Hematopoietic multipotent progenitor cell treated with erythropoietin and hydrocortisone succinate and interleukin-3 and kit ligand, for 6 days (in vitro differentiated cells): ENCODE measurements at regions not wholly inside any gene's neighbourhood (a gene's known extent, or its start where the extent isn't known, plus 50 kb on each side); places are given as distances from the start of the nearest gene placed in this dataset.
A peak's percentile ranks its signal among the peaks of the same experiment; 100 is the strongest.
"Not testable (repeated sequence)": the region's sequence is repeated elsewhere in the genome, so short reads cannot be mapped to it uniquely, and the experiment has no call there.

Experiments used
- DNase-seq: peaks from one replicate; pipeline ENCODE4 v3.0.0-alpha.2; 2015

DNA sequence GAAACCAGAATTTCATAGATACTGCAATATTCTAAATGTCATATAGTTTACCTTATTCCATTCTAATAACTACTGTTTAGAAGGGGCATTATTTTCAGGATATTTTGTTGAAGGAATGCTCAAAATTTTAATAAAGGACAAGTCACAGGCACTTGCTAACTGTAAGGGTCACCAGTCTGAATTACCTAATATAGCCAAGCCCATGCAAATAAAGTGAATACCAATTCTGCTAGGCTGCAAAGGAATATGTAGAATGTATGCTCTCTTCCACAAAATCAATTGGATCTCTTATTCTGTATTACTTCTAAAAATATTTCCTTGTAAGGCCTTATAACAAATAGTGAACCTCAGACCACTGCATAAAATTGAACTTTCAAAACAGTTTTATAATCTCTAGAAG lies 52.3 kb upstream of the FAT4 start:
- DNase-seq = no peak

GRCh38 chr4:125262079-125262478 lies 52.7 kb upstream of the FAT4 start:
- no peak for DNase-seq

- no peak for DNase-seq
Observed at GRCh38 chr4:125254106-125254505, 60.6 kb upstream of the FAT4 start.

- peak; percentile 3 for DNase-seq
Observed at GRCh38 chr4:125244848-125245450, 69.8 kb upstream of the FAT4 start.

- DNase-seq = no peak
Observed at GRCh38 chr4:125243789-125244397, 70.9 kb upstream of the FAT4 start.

- no peak for DNase-seq
Observed at GRCh38 chr4:125235971-125236370, 78.8 kb upstream of the FAT4 start.

- DNase-seq = no peak
Observed at GRCh38 chr4:125231661-125232060, 83.1 kb upstream of the FAT4 start.

DNA sequence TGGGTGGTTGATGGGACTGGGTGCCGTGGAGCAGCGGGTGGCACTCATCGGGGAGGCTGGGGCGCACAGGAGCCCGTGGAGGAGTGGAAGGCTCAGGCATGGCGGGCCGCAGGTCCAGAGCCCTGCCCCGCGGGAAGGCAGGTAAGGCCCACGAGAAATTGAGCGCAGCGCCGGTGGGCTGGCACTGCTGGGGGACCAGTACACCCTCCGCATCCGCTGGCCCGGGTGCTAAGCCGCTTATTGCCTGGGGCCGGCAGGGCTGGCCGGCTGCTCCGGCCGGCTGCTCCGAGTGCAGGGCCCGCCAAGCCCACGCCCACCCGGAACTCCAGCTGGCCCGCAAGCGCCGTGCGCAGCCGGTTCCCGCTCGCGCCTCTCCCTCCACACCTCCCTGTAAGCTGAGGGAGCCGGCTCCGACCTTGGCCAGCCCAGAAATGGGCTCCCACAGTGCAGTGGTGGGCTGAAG lies 85.1 kb upstream of the FAT4 start:
- DNase-seq = no peak

DNA sequence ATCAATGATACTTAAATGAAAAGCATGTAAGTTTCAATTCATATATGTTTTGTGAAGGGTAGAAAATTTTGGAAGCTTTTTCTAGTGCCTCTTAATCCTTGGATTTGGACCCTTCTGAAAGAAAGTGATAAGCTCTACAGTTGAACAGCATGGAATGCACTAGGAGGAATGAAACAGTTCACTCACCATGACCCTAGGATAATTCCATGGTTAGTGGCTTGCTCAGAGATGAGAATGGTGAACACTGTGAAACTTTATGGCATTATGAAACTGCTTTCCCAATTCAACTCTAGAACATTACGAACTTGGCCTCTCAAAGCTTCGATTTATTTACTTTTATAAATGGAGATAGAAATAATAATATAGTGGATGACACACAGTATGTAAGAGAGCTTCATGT lies 88.9 kb upstream of the FAT4 start:
- DNase-seq = no peak

DNA sequence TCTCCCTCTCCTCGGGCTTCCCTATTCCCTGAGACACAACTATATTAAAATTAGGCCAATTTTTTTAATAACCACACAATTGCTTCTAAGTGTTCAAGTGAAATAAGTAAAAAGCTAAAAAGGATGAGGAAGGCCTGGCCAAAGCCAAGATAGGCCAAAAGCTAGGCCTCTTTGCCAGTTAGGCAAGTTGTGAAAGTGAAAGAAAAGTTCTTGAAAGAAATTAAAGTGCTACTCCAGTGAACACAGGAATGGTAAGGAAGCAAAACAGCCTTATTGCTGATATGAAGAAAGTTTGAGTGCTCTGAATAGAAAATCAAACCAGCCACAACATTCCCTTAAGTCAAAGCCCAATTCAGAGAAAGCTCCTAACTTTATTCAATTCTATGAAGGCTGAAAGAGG lies 114.2 kb upstream of the FAT4 start:
- no peak for DNase-seq

DNA sequence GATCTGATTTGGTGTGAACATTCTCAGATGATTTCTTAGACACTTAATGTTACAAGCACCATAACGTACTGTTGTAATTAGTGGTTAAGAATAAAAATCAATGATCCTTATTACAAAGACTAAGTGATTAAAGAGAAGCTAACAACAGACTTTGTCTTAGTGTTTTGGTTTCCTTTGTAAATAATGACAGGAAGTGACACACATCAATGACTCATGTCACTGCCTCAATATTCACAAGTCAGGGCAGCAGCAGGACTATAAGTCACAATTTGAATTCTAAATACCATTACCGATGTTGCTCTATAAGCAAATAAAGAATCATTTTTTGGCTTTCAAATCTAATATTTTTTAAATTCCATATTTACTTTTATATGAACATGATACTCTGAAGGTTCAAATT lies 115.8 kb upstream of the FAT4 start:
- no peak for DNase-seq

DNA sequence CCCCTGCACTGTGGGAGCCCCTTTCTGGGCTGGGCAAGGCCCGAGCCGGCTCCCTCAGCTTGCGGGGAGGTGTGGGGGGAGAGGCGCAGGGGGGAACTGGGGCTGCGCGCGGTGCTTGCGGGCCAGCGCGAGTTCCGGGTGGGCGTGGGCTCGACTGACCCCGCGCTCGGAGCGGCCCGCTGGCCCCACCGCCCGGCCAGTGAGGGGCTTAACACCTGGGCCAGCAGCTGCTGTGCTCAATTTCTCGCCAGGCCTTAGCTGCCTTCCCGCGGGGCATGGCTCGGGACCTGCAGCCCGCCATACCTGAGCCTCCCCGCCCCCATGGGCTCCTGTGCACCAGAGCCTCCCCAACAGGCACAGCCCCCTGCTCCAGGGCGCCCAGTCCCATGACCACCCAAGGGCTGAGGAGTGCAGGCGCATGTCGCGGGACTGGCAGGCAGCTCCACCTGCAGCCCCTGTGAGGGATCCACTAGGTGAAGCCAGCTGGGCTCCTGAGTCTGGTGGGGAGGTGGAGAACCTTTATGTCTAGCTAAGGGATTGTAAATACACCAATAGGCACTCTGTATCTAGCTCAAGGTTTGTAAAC lies 122.8 kb upstream of the FAT4 start:
- DNase-seq = not testable (repeated sequence)

DNA sequence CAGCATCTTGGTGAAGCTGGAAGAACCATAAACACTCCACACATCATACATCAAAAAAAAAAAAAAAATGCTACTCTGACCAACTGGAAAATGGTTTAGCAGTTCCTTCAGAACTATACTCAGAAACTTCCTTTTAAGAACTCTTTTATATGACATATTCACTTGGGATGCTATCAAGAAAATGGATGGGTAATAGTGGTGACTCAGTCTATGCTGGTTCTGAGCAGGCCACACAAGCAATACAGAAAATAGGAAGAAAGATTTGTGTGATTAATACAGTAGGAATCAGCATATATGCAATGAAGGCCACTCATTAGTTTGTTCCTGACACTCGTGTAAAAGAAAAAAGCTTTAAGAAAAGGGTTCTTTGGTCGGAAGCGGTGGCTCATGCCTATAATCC lies 123.5 kb upstream of the FAT4 start:
- DNase-seq = no peak

- no peak for DNase-seq
Observed at GRCh38 chr4:125187226-125188176, 127.3 kb upstream of the FAT4 start.

- no peak for DNase-seq
Observed at GRCh38 chr4:125184116-125184515, 130.6 kb upstream of the FAT4 start.

- no peak for DNase-seq
Observed at GRCh38 chr4:125181804-125182203, 133.0 kb upstream of the FAT4 start.

DNA sequence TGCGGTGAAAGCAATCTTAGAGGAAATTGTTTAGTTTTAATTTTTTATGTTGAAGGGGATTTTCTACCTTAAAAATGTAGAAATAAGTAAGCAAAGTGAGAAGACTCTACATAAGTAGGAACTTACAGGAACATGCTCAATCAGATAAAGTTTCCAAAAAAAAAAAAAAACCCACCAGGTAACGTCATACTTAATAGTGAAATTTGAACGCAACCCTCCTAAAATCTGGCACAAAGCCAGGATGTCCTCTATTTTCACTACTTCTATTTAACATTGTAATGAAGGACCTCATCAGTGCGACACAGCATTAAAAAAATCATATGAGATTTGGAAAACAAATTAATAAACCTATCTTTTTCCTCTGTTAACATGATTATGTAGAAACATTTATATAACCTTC lies 135.0 kb upstream of the FAT4 start:
- DNase-seq = no peak

DNA sequence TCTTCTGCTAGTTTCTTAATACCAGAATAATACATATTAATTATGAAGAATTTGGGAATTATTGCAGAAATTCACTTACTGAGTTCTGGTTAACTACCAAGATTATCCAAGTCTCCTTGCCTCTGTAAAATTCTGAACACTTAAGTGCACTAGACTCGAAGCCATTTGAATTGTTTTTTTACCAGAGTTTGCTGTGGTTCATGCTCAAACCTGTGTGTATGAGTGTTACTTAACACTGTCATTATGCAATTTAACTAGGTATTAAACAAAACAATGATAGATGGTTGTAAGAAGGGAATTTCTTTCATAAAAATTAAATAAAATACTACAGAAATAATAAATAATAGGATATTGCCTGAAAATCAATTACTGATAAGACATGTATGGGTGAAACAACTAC lies 145.6 kb upstream of the FAT4 start:
- DNase-seq = no peak

- no peak for DNase-seq
Observed at GRCh38 chr4:125168531-125168930, 146.2 kb upstream of the FAT4 start.

- not testable (repeated sequence) for DNase-seq
Observed at GRCh38 chr4:125166012-125166411, 148.7 kb upstream of the FAT4 start.

DNA sequence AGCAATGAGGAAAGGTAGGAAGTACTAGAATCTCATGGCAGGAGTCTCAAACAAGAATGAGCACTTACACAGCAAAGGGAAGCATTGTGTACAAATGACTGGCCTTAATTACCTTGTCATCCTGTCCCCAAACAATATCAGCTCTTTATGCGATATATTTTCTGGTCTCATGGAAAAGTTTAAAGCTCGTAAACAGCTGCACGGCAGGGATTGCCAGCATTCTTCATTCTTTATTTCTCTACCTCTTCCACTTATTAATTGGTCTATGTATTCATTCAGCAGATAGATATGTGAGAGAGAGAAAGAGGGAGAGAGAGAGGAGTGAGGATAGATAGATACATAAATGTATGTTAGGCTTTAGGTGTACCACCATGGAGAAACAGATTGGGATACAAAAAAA lies 155.8 kb upstream of the FAT4 start:
- no peak for DNase-seq

GRCh38 chr4:125155251-125155650 lies 159.5 kb upstream of the FAT4 start:
- DNase-seq = no peak

- DNase-seq = no peak
Observed at GRCh38 chr4:125140966-125141495, 173.7 kb upstream of the FAT4 start.
